Mesenteric fat pad (tissue), 1 donor: ENCODE measurements at regions not wholly inside any gene's neighbourhood (a gene's known extent, or its start where the extent isn't known, plus 50 kb on each side); places are given as distances from the start of the nearest gene placed in this dataset.

Source experiments
- DNase-seq: peaks from one replicate; pipeline ENCODE4 v3.0.0-alpha.2; 2020; ENCODE audit warnings: low spot score
- donor health status: DM: yes; HTN: yes; CAD: no.

DNA sequence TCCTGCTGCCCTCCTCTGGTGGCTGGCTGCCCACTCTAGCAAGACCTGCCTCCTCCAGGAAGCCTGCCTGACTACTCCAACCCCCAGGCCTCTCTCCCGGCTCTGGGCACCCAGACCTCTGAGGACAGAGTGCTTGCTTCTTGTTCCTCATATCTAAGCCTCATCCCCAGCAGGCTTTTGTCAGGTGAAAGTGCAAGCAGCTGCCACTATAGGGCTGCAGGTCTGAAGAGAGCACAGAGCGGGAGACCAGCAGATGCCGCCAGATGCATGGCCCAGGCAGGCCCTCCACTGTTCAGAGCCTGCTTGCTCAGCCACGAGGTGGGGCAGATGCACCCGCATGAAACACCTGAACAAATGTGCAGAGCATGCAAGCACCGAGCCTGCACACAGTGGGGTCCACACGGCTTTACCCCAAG is 73.0 kb downstream of the SERPINA3 start:
- peak; percentile 79 for DNase-seq

DNA sequence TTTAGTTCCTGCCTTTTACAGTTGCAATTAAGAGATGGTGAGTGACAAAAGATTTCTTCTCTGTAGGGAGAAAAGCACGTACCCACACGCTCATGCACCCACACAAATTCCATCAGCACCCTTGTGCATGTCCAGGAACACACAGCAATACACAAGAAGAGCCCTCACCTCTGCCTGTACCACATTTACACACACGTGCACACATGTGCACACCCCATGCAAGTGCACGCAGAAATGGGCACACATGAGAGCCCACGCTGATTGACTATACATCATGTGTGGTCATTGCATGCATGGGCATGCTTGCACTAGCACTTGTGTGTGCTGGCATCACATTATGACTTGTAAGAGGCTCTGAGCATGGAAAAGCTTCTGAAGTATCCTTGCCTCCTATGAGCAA is 70.5 kb downstream of the SERPINA3 start:
- DNase-seq, result peak; percentile 39

DNA sequence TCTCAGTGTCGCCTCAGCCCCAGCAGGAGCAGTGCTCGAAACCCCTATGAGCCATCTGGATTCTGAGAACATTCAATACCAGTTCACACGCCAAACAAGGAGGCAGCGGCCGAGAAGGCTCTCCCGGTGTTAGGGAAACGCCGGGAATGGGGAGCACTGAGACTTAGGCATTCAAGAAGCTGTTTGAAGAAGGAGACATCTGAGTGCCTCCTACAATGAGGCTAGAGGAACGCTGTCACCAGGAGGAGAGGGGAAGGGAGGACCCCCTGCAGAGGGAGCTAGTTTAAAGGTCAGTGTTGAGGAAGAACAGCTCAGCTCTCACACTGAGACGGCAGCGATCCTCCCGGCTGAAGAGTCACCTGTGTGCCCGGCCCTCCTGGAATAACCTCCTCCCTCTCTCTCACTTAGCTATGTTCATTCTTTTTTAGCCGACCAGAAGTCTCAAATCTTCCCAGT is 69.9 kb downstream of the SERPINA3 start:
- DNase-seq, result peak; percentile 77

DNA sequence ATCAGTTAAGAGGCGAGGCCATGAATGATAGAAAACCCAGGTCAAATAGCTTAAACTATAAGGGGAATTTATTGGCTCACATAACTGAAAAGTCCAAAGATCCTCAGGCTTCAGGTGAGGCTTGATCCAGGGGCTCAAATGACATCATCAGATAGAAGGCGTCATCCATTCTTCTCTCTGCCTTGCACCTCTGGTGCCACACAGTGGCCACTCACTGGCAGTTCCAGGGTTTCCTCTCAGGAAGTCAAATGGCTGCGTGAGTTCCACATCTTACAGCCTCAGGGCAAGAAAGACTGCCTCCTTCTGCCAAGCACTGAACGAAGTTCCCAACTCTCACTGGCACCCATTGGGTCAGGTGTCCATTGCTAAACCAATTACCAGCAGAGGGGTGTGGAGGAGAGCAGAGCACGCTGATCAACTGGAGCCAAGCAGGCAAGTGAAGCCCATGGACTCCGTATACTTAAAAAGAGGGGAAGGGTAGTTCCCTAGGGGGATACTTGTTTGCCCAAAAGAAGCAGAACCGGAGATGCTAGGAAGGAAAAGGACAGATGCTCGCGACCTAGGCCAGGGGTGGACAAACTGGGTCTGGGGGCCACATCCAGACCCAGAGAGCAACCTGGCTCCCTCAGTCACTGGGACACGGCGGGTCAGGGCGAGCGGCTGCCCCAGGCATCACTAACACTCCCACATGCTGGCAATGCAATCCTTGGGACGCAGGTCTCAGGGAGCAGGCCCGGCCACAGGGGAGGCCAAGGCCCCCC is 69.3 kb downstream of the SERPINA3 start:
- peak; percentile 51 for DNase-seq

DNA sequence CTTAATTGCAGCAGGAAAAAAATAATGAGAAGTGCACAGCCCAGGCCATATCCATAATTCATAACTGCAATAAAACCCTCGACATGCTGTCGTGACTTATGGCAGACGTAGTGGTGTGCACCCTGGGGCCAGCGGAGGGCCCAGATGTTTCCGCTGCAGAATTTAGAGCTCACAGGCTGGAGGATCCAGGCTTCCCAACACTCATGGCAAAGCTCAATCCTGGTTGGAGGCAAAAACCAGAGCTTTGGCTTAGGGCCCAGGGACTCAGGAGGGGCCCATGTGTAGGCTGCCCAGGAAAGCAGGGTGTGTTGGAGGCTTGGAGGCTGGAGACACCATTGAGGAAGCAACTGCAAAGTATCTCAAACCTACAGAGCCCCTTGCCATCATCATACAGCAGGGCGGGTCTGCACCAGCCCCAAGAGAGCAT is 68.7 kb downstream of the SERPINA3 start:
- peak; percentile 51 for DNase-seq

DNA sequence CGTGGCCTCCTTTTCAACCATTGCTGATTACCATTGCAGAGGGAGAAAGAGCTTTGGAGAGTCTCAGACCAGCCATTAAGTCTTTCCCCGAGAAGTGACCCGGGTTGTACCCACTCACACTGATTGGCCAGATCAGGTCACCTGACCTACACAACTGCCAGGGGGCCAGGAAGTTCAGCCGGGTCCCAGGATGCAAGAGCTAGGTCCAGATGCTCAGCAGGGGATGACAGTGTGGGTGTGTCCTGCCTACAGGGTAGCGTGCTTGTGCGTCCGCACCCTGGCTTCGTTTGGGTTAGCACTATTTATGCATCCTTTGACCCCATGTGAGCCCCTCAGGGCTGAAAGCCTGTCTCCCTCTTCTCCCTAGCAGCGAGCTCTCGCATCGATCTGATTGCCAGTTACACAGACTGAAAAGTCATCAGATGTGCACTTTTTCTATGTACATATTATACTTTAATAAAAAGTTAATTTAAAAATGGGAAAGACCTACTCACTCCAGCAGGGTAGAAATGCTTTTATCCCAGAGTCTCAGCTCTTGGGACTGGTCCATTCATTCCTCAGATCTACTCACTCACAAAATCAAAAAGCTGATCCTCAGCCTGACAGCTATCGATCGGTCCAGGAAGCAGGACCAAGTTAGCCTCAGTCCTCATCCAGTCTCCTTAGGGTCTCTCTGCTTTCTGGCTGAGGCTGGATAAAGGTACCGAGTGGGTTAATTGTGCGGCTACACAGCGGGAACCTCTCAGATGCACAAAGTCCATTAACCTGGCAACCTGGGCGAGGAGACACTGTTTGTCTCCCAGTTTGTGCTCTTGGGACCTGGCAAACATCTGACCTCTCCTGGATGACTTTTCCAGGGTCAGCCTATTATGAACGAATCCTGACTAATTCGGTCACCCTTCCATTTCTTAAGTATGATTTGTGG is 68.0 kb downstream of the SERPINA3 start:
- peak; percentile 69 for DNase-seq

DNA sequence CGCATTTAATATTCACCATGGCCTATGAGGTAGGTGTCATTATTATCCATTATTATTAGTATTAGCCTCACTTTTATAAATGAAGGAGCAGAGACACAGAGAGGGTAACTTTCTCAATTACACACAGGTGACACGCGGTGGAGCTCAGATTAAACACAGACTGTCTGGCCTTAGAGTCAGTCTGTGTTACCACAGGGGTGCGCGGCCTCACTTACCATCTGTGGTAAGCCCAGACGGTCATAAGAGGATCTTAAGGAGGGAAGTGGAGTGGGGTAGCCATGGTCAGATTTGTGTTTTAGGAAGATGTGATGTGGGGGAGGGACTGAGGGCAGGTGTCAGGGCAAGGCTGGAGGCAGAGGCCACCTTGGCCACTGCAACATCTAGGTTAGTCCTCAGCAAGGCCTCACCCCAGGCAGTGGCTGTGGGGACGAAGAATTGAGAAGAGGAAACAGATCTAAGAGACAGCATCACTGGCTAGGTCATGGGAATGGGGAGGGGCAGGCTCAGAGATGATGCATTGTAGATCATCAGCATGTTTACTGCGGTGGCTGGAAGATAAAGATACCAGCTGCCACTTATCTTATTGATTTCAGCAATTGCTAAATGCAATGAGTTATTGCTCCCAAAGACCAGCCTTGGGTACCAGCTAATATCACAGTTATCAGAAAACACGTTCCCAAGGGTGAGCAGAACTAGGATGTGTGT is 67.1 kb downstream of the SERPINA3 start:
- DNase-seq, result peak; percentile 60

DNA sequence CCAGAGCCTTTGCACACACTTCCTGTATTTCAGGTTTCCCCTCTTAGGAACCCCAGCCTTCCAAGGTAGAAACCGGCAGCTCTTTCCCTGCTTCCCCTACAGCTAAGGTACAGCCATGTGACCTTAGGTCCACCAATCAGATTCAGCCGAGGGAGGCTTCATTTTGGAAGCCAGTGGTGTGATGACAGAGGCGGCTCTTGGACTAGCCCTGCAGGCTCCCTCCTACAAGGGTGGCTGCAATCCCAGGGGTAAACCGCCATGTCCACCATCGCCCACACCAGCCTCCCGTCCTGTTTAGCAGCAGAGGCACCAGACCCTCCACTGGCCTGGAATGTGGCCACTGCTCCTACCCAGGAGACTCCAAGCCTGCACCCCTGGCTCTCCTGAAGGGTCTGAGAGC is 65.6 kb downstream of the SERPINA3 start:
- peak; percentile 72 for DNase-seq

DNA sequence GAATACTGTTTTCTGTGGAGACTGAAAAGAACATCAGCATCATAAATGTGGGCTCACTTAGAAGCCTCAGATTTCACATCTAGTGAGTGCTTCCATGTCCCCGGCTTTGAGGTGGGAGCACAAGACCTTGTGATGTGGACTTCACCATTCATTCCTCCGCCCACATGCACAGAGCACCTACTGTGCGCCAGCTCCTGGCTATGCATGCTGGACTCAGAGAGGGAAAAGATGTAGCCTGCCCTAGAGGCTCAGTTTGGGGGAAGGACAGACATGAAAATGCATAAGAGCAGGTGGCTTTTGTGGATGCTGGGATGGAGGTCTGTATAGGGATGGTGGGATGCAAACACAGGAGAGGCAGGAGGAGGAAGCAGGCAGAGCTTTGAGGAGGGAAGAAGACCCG is 65.0 kb downstream of the SERPINA3 start:
- DNase-seq, result peak; percentile 43

DNA sequence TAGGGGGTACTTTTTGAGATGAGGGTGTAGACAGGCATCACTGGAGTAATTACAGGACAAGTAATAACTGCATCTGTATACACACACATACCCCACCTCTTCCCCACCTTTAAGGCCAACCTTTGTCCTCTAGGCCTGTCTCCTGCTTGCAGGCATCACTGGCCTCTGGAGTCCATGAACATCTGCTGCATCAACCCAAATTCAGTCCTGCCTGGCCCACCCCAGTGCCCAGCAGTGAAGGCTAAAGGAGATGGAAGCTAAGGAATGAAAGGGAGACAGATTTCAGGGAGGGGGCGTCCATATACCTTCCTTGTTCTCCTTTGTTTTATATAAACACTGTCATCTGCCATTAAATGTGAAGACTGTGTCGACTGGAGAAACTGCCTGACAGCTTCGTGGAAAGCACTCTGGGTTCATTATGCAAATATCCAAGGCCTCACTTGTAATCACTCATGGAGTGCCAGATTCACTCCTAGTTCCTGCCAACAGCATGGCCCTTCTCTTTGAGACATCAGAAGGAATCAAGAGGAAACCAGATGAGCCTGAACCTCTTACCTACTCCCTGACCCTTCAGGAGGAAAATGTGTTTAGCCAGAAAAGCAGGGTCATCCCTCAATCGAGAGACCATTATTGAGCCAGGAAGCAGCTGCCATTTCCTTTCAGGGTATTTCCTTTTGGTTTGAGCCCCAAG is 64.4 kb downstream of the SERPINA3 start:
- DNase-seq, result peak; percentile 41

DNA sequence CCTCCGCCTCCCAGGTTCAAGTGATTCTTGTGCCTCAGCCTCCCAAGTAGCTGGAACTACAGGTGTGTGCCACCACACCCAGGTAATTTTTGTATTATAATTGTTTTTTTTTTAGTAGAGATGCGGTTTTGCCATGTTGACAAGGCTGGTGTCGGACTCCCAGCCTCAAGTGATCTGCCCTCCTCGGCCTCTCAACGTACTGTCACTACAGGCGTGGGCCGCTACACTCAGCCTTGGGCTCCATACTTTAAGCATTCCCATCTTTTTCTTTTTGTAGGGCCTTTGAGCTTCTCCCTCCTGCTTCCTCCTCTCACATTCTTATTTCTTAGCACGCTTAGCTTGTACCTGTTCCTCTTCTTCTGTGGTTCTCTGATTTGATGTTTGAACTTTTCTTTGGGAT is 62.8 kb downstream of the SERPINA3 start:
- peak; percentile 60 for DNase-seq

DNA sequence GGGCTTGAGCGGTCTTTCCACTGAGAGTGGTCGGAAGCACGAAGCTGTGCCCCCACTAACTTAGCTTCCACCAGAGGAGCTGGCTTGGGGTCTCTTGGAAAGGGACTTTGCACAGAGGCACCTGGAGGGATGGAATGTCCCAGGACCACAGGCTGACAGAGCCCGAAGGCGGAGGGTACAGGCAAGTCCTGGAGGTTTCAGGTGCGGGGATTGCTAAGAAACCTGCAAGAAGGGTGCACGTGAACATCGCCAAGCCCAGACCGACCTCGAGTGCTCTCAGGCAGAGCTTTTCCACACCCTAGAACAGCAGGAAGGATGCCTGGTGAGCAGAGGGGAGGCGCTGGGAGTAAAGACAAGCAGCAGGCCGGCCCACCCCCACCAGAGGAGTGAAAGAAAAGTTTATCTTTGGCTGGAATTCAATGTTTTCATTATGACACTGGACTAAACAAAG is 61.6 kb downstream of the SERPINA3 start:
- peak; percentile 65 for DNase-seq
